ENCODE measurements at regions not wholly inside any gene's neighbourhood (a gene's known extent, or its start where the extent isn't known, plus 50 kb on each side); places are given as distances from the start of the nearest gene placed in this dataset.
"Not testable (repeated sequence)": the region's sequence is repeated elsewhere in the genome, so short reads cannot be mapped to it uniquely, and the experiment has no call there.

GRCh38 chr10:52977581-52977980 is 205.0 kb upstream of the MBL2 start:
- FAIRE-seq: no peak
- no peak for DNase-seq (ENCODE audit: insufficient read length, low spot score)

DNA sequence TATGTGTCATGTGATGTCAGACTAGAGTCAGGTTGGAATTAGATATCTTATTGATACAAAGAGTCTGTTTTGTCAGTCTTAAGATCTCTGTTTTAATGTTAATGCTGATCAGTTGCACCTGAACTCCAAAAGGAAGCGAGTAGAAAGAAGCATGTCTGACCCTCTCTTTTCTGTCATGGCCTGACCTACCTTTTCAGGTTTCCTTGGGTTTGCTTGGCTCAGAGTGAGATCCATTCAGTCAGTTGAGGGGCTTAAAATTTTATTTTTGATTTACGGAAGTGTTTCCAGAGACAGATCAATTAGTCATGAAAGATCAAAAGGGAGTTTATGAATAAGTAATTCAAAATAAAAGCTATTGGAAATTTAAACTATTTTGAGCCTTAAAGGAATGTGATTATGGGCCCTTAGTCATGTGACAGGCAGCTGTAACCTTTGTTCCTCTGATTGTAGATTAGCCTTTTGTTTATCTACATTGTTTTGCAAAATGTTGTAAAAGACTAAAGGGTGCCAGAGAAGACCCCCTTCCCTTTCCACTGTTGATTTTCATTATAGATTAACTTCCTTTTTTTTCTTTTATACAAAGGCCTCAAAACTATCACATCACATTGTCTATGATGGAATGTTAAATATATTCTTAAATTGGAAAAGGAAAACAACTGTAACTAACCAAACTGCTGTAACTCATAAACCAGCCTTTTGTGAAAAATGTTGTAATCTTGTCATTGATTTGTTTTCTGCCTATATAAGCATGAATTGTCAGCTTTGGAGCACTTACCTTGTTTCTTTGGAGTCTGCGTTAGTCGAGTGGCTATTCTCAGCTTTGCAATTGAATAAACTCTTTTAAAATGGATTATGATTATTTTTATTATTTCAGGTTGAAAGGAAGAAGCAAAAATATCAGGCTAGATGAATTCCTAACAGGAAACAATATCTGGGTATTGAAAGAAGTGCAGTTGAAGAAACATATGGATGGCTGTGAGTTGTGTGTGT is 195.5 kb upstream of the MBL2 start:
- DNase-seq (ENCODE audit: insufficient read length, low spot score) (no peak), FAIRE-seq (no peak)

- DNase-seq (ENCODE audit: insufficient read length, low spot score) (no peak), FAIRE-seq (no peak)
Observed at GRCh38 chr10:52966904-52967303, 194.3 kb upstream of the MBL2 start.

DNA sequence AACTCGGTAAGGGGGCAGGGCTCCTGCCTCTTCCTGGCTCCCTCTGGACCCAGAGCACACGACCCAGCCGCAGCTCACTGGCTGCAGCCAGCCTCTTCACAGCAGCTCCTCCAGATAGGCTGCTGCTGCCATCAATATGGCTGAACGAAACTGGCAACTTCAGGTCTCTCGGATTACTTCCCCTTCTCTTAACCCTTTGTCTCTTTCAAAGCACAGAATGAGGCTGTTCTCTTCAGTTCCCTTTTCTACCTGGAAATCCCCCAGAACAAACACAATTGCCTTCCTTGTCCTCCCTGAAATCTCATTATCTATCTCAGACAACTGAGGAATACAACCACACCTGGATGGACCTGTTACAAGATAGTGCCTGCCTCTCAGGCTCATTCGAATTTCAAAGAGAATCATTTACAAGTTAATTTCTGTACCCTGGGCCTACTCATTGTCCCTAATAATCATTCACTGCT is 193.4 kb upstream of the MBL2 start:
- DNase-seq (ENCODE audit: insufficient read length, low spot score) (no peak), FAIRE-seq (no peak)

DNA sequence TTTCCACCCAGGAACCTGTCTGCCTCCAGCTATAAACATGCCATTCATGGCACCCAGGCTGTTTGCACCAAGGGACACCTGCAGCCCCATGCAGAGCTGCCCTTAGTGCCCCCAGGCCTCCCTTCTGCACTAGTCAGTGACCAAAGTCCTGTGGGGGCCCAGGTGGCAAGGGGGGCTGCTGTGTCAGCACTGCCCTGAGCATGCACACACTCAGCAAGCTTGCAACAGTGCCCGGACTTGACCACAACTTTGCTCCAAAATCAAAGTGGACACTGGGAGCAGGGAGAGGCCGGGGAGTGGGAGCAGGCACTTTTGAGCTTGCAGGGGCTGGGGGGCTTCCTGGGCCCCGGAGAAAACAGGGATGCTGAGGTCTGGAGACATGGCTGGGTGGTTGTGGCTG is 192.9 kb upstream of the MBL2 start:
- no peak for DNase-seq (ENCODE audit: insufficient read length, low spot score)
- FAIRE-seq: no peak

- FAIRE-seq (no peak), DNase-seq (ENCODE audit: insufficient read length, low spot score) (no peak)
Observed at GRCh38 chr10:52961323-52961722, 188.7 kb upstream of the MBL2 start.

- FAIRE-seq (no peak), DNase-seq (ENCODE audit: insufficient read length, low spot score) (no peak)
Observed at GRCh38 chr10:52959810-52960209, 187.2 kb upstream of the MBL2 start.

GRCh38 chr10:52956861-52957260 is 184.3 kb upstream of the MBL2 start:
- no peak for FAIRE-seq

GRCh38 chr10:52956461-52956860 is 183.9 kb upstream of the MBL2 start:
- FAIRE-seq: no peak
- DNase-seq (ENCODE audit: insufficient read length, low spot score): no peak

More at GRCh38 chr10:52956861-52957260, 184.3 kb upstream of the MBL2 start:
- DNase-seq (ENCODE audit: insufficient read length, low spot score): no peak

DNA sequence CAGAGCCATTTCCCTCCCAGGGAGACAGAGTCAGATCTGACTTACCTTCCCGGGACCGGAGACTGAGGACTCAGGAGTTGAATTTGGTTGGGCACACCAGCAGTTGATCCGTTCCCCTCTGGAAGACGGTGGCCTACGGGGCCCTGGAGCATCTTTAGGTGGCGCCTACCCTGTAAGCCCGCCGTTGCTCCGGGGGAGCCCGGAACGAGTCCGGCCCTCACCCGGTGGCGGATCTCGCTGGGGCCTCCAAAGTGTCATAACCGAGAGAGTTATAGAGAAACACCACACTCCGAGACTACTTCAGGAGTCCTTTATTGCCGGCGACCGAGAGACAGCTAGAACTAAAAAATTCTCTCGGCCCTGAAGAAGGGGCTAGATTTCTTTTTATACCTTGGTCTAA is 182.8 kb upstream of the MBL2 start:
- DNase-seq (ENCODE audit: insufficient read length, low spot score) (no peak), FAIRE-seq (no peak)

GRCh38 chr10:52954407-52954806 is 181.8 kb upstream of the MBL2 start:
- FAIRE-seq: no peak
- DNase-seq (ENCODE audit: insufficient read length, low spot score): no peak

DNA sequence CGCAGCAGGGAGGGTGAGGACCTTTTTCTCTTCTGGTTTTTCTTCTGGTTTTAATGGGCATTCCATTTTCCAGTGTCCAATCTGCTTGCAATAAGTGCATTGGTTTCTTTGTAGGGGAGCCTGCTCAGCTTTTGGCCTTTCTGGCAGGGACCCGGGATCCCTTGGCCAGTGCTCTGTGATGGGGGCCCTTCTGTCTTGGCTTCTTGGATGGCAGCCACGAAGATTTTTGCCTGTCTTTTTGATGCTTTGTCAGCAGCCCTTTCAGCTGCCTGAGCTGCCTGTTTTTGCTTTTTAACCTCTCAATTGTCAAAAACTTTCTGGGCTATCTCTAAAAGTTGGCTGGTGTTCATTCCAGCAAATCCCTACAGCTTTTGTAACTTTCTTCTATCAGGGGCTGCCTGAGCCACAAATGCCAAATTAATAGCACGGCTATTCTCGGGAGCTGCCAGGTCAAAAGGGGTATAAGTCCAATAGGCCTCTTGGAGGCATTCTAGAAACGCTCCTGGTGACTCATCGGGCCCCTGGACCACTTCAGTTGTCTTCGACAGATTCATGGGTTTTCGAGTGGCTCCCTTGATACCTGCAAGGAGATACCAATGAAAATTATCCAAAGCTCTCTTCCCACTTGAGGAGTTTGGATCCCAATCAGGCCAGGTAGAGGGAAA is 179.9 kb upstream of the MBL2 start:
- FAIRE-seq (no peak), DNase-seq (ENCODE audit: insufficient read length, low spot score) (no peak)

GRCh38 chr10:52951824-52952223 is 179.2 kb upstream of the MBL2 start:
- FAIRE-seq (no peak), DNase-seq (ENCODE audit: insufficient read length, low spot score) (peak; percentile 38)

- DNase-seq (ENCODE audit: insufficient read length, low spot score): no peak
- FAIRE-seq: no peak
Observed at GRCh38 chr10:52950578-52950977, 178.0 kb upstream of the MBL2 start.

- FAIRE-seq: no peak
- DNase-seq (ENCODE audit: insufficient read length, low spot score): no peak
Observed at GRCh38 chr10:52949899-52950298, 177.3 kb upstream of the MBL2 start.

DNA sequence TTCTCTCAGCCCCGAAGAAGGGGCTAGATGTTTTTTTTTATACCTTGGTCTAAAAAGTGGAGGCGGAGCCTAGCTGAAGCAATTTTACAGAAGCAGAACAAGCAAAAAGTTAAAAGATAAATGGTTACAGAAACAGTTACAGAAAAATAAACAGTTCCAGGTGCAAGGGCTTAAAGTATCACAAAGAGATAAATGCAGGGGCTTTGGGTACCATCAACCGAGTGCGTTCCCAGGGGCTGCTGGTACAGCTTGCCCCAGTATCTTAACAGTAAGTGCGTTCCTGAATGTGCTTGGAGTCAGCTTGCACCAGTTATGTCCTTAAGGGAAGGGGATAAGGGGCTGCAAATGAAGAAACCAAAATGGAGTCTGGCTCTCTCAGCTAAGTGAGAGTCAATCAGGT is 173.9 kb upstream of the MBL2 start:
- DNase-seq (ENCODE audit: insufficient read length, low spot score): no peak

GRCh38 chr10:52945521-52945920 is 172.9 kb upstream of the MBL2 start:
- DNase-seq (ENCODE audit: insufficient read length, low spot score); FAIRE-seq: not testable (repeated sequence)

More for the DNA sequence above, 173.9 kb upstream of the MBL2 start:
- FAIRE-seq: no peak

DNA sequence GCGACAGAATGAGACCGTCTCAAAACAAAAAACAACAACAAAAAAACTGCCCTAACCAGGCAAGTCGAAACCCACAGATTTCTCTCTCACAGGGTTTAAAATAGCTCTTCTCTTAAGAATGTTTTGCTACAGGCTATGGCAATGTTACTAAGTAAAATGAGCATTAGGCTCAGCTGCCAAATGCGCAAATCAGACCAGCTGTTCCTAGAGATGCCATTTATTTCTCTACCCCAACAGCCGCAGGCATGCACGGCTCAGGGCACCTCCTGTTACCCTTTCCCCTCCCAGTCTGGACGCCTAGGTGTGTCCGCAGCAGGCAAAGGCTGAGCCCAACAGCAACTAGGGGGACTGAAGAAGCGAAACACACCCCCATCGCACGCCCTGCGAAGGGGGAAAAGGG is 168.3 kb upstream of the MBL2 start:
- DNase-seq (ENCODE audit: insufficient read length, low spot score) (no peak), FAIRE-seq (no peak)

- FAIRE-seq (no peak), DNase-seq (ENCODE audit: insufficient read length, low spot score) (no peak)
Observed at GRCh38 chr10:52939894-52940293, 167.3 kb upstream of the MBL2 start.

- FAIRE-seq (no peak), DNase-seq (ENCODE audit: insufficient read length, low spot score) (no peak)
Observed at GRCh38 chr10:52933748-52934147, 161.2 kb upstream of the MBL2 start.

- DNase-seq (ENCODE audit: insufficient read length, low spot score) (peak; percentile 50), FAIRE-seq (peak; percentile 89)
Observed at GRCh38 chr10:52927678-52928077, 155.1 kb upstream of the MBL2 start.

GRCh38 chr10:52923520-52923919 is 150.9 kb upstream of the MBL2 start:
- DNase-seq (ENCODE audit: insufficient read length, low spot score): no peak
- FAIRE-seq: no peak

Data from HTR-8/SVneo (cell line).